BE2C (cell line): ENCODE measurements at regions not wholly inside any gene's neighbourhood (a gene's known extent, or its start where the extent isn't known, plus 50 kb on each side); places are given as distances from the start of the nearest gene placed in this dataset.
A peak's percentile ranks its signal among the peaks of the same experiment; 100 is the strongest.

ENCODE experiments used
- DNase-seq: peaks from one replicate; pipeline ENCODE4 v3.0.0-alpha.2; 2020
- H3K27me3 ChIP-seq: fragments of 250-450 bp; sonication (Bioruptor Pico); 2 replicates; pipeline ENCODE4 v1.5.1; 2020; ENCODE audit warnings: mild to moderate bottlenecking
- H3K36me3 ChIP-seq: fragments of 250-450 bp; sonication (Bioruptor Pico); 2 replicates; pipeline ENCODE4 v1.5.1; 2020; ENCODE audit warnings: mild to moderate bottlenecking
- H3K4me1 ChIP-seq: fragments of 250-450 bp; sonication (Bioruptor Pico); 2 replicates; pipeline ENCODE4 v1.5.1; 2020
- H3K4me3 ChIP-seq: 2 replicates; pipeline ENCODE4 v1.5.1; 2011; ENCODE audit warnings: low read depth, low read length
- H3K9me3 ChIP-seq: fragments of 250-450 bp; sonication (Bioruptor Pico); 2 replicates; pipeline ENCODE4 v1.5.1; 2020
- TF ChIP-seq, protein P1 (sequence below): IDR thresholded peaks from 2 replicates; pipeline ENCODE4 v1.5.1; 2012; ENCODE audit warnings: mild to moderate bottlenecking, low read depth, low read length

DNA sequence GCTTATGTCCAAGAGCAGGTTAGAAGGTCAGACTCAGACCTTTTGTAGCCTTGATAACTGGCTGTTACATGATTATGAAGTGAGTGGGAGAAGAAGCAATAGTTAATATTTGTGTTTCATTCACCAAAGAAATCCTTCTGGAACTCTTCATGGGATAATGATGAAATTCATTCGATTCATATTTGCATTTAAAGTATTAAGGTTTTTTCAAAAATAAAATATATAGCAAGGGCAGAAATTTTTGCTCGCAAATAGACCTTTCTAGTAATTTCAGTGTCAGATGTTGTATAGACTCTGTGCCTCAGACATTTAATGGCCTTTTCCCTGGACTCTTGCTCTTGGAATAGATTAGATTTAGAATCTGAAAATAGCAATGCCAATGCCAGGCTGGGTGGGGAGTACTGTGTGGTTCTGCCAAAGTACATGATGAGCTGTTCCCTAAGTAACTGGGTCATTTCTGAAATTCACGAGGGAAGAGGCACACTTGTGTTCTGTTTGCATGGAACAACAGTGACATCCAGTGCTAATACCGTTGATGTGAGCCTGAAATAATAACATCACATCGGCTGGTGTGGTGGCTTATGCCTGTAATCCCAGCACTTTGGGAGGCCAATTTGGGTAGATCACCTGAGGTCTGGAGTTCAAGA lies 119.2 kb downstream of the MBL2 start:
- no peaks in the 10 kb centered on the region for H3K36me3 ChIP-seq
- DNase-seq, result no peak
- no peaks in the 10 kb centered on the region for H3K9me3 ChIP-seq
- TF ChIP-seq, protein P1, sequence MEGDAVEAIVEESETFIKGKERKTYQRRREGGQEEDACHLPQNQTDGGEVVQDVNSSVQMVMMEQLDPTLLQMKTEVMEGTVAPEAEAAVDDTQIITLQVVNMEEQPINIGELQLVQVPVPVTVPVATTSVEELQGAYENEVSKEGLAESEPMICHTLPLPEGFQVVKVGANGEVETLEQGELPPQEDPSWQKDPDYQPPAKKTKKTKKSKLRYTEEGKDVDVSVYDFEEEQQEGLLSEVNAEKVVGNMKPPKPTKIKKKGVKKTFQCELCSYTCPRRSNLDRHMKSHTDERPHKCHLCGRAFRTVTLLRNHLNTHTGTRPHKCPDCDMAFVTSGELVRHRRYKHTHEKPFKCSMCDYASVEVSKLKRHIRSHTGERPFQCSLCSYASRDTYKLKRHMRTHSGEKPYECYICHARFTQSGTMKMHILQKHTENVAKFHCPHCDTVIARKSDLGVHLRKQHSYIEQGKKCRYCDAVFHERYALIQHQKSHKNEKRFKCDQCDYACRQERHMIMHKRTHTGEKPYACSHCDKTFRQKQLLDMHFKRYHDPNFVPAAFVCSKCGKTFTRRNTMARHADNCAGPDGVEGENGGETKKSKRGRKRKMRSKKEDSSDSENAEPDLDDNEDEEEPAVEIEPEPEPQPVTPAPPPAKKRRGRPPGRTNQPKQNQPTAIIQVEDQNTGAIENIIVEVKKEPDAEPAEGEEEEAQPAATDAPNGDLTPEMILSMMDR, result peak; percentile 24; the same call in 1 of the 2 replicates
- H3K4me1 ChIP-seq, result peaks cover 10% of the 10 kb centered on the region
- no peak overlapping the region for H3K4me3 ChIP-seq
- H3K27me3 ChIP-seq, result no peaks in the 10 kb centered on the region

DNA sequence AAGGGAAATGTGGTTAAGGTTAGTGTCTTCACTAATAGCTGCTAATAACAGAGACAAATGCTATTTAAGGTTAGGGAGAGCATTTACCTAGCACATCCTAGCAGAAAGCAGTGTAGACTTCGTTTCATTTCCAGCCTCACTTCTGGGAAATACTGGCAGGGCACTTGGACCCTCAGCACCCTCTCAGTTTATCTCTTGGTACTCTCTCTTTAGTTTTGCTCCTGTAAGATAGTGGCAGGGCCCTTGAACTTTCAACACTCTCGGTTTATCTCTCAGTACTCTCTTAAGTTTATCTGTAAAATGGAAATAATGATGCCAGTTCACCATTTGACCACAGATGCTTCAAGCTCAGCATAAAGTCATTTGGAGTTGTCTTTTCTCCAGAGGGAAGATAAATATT lies 118.4 kb downstream of the MBL2 start:
- Histone ChIP-seq H3K4me1 (peaks cover 14% of the 10 kb centered on the region), H3K36me3 (no peaks in the 10 kb centered on the region), H3K4me3 (no peak overlapping the region), H3K27me3 (no peaks in the 10 kb centered on the region), H3K9me3 (no peaks in the 10 kb centered on the region)
- DNase-seq, result no peak
- TF ChIP-seq, protein P1, result no peak

GRCh38 chr10:52658112-52658511 lies 114.5 kb downstream of the MBL2 start:
- DNase-seq, result no peak
- no peaks in the 10 kb centered on the region for H3K27me3 ChIP-seq
- peaks cover 12% of the 10 kb centered on the region for H3K4me1 ChIP-seq
- no peak overlapping the region for H3K4me3 ChIP-seq
- H3K9me3 ChIP-seq, result no peaks in the 10 kb centered on the region
- no peaks in the 10 kb centered on the region for H3K36me3 ChIP-seq
- TF ChIP-seq, protein P1, result no peak

DNA sequence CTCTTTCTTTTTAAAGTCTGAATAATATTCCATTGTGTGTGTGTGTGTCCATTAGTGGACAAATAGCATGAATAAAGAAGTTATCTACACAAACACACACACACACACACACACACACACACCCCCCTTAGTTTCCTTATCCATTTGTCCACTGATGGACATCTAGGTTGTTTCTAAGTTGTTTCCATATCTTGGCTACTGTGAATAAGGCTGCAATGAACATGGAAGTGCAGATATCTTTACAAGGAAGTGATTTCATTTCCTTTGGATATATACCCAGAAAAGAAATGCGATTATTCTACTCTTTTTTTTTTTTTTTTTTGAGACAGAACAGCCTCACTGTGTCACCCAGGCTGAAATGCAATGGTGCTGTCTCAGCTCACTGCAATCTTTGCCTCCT lies 113.5 kb downstream of the MBL2 start:
- Histone ChIP-seq H3K4me3 (no peak overlapping the region), H3K36me3 (no peaks in the 10 kb centered on the region), H3K27me3 (no peaks in the 10 kb centered on the region), H3K4me1 (peaks cover 12% of the 10 kb centered on the region), H3K9me3 (no peaks in the 10 kb centered on the region)
- no peak for DNase-seq
- TF ChIP-seq, protein P1, result no peak

DNA sequence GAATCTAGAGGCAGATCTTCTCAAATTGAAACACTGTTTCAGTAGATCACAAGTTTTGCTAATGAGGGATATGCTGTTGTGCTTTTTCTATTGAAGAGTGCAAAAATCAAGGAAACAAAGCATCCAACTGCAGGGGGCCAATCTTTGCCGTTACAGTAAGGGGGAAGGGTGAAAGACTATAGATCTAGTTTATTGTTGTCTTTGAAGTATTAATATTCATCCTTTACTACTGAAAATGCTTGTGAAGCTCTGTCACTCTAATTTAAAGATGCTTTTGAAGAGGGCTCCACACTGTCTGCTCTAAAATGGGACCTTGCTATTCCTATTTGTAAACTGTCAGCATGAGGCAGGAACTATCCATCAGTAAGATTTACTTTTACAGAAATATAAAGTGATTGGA lies 110.3 kb downstream of the MBL2 start:
- no peaks in the 10 kb centered on the region for H3K9me3 ChIP-seq
- no peaks in the 10 kb centered on the region for H3K27me3 ChIP-seq
- H3K4me1 ChIP-seq, result peaks cover 12% of the 10 kb centered on the region
- H3K4me3 ChIP-seq, result no peak overlapping the region
- no peak for DNase-seq
- no peaks in the 10 kb centered on the region for H3K36me3 ChIP-seq
- TF ChIP-seq, protein P1, result no peak

- TF ChIP-seq, protein P1, result no peak
- H3K4me3 ChIP-seq, result no peak overlapping the region
- DNase-seq, result no peak
- peaks cover 5% of the 10 kb centered on the region for H3K4me1 ChIP-seq
- no peaks in the 10 kb centered on the region for H3K36me3 ChIP-seq
- no peaks in the 10 kb centered on the region for H3K9me3 ChIP-seq
- H3K27me3 ChIP-seq, result no peaks in the 10 kb centered on the region
Measured at GRCh38 chr10:52663161-52663560, 109.4 kb downstream of the MBL2 start.
